ENCODE measurements at regions not wholly inside any gene's neighbourhood (a gene's known extent, or its start where the extent isn't known, plus 50 kb on each side); places are given as distances from the start of the nearest gene placed in this dataset.
"Not testable (repeated sequence)": the region's sequence is repeated elsewhere in the genome, so short reads cannot be mapped to it uniquely, and the experiment has no call there.

DNA sequence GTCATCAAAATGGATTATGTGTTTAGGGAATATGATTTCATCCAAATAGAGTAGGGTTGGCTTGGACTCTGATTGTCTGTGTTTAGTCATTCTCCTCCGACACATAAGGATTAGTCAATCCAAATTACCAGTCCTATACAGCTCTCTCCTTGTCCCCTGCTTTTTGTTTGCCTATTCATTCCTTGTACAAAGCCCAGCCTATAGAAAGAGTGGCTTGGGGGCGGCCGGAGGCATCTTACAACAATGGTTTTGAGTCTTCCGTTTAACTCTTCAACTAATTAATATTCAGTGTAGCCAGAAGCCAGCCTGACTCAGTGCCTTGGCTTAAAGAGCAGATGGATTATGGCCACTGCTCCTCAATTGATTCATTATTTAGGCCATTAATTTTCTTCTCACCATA is 796.6 kb upstream of the POU3F4 start:
- no peaks in the 10 kb centered on the region for H3K27me3 ChIP-seq
- no peak for FAIRE-seq
- intact Hi-C loops (cut with DNase I) = no loop called here
- no peaks in the 10 kb centered on the region for H3K4me1 ChIP-seq
- DNase-seq = no peak
- H3K9me3 ChIP-seq = no peaks in the 10 kb centered on the region
- H3K36me3 ChIP-seq = no peaks in the 10 kb centered on the region
- no peak overlapping the region for H3K4me3 ChIP-seq
- ATAC-seq = no peak
- H3K27ac ChIP-seq = no peak overlapping the region
- TF ChIP-seq, protein P1, sequence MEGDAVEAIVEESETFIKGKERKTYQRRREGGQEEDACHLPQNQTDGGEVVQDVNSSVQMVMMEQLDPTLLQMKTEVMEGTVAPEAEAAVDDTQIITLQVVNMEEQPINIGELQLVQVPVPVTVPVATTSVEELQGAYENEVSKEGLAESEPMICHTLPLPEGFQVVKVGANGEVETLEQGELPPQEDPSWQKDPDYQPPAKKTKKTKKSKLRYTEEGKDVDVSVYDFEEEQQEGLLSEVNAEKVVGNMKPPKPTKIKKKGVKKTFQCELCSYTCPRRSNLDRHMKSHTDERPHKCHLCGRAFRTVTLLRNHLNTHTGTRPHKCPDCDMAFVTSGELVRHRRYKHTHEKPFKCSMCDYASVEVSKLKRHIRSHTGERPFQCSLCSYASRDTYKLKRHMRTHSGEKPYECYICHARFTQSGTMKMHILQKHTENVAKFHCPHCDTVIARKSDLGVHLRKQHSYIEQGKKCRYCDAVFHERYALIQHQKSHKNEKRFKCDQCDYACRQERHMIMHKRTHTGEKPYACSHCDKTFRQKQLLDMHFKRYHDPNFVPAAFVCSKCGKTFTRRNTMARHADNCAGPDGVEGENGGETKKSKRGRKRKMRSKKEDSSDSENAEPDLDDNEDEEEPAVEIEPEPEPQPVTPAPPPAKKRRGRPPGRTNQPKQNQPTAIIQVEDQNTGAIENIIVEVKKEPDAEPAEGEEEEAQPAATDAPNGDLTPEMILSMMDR (IDR thresholded peaks at IDR 0.05) = no peak
- WGBS, 2 donors = 50 to 53% methylated on average over 4 of the region's 4 CpGs

DNA sequence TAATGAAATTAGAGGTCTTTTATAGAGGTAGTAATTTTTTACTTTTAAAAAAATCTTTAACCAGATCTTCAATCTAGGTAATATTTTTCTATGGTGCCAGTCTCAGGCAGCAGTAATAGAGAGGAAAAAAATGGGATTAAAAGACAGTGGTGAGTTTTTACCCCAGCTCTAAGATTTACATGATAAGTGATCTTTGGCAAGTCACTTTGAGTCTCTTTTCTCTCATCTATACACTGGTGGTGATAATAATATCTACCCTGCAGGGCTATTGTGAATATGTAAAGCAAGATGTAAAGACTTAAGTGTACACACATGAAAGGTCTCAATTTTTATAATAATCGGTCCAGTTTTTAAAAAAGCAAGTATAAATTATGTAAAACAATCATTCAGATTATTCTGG is 786.2 kb upstream of the POU3F4 start:
- no peak for FAIRE-seq
- no peaks in the 10 kb centered on the region for H3K4me1 ChIP-seq
- WGBS, 2 donors = 36% methylated on average over 1 of the region's 1 CpG
- no peak overlapping the region for H3K4me3 ChIP-seq
- peaks cover 0 to 3% (median 0%) of the 10 kb centered on the region in 4 donors for H3K27me3 ChIP-seq
- TF ChIP-seq, protein P1 (IDR thresholded peaks at IDR 0.05) = no peak
- no peak overlapping the region for H3K27ac ChIP-seq
- ATAC-seq = no peak
- H3K9me3 ChIP-seq = no peaks in the 10 kb centered on the region
- no peak for DNase-seq
- intact Hi-C loops (cut with DNase I) = no loop called here
- no peaks in the 10 kb centered on the region for H3K36me3 ChIP-seq

DNA sequence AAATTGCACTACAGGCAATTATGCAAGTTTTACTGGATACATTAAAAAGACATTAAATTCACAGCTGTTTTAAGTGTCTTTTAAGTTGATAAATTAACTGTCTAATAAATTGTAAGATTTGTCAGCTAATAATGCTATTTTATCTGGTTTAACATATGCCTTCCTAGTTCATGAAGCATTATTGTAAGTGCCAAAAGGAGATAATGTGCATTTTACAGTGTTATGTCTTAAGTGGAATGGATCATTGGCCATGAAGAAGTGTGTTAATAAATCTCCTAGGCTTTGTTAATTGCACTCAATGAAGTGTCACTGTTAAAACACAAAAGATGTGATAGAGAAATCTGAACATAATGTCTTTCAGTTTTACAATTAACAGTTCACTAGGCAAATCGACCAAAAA is 784.3 kb upstream of the POU3F4 start:
- no peak overlapping the region for H3K4me3 ChIP-seq
- H3K27me3 ChIP-seq = peaks cover 0 to 3% (median 0%) of the 10 kb centered on the region in 4 donors
- H3K4me1 ChIP-seq = no peaks in the 10 kb centered on the region
- ATAC-seq (no peak), FAIRE-seq (no peak), DNase-seq (no peak)
- intact Hi-C loops (cut with DNase I) = no loop called here
- 19 to 34% methylated on average over 1 of the region's 1 CpG for WGBS, 2 donors
- H3K9me3 ChIP-seq = no peaks in the 10 kb centered on the region
- H3K36me3 ChIP-seq = no peaks in the 10 kb centered on the region
- TF ChIP-seq, protein P1 (IDR thresholded peaks at IDR 0.05) = no peak
- no peak overlapping the region for H3K27ac ChIP-seq

DNA sequence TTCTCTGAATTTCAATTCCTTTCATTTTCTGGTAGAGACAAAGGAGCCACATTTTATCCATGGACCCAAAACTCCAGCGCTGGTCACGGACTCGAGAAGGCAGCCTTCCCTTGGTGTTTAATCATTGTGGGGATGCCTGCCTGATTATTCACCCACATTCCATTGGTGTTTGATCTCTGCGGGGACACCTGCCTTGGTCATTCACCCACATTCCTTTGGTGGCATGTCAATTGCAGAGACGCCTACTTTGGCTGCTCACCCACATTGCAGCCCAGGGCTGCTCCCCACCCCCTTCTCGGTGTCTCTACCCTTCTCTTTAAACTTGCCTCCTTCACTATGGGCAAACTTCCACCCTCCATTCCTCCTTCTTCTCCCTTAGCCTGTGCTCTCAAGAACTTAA is 780.7 kb upstream of the POU3F4 start:
- DNase-seq = peak in 2 of 6 donors; percentile 13 to 24
- H3K4me3 ChIP-seq; H3K27ac ChIP-seq; H3K4me1 ChIP-seq; ATAC-seq; H3K9me3 ChIP-seq; intact Hi-C loops (cut with DNase I); H3K36me3 ChIP-seq; H3K27me3 ChIP-seq; FAIRE-seq: not testable (repeated sequence)
- 51% methylated on average over 6 of the region's 6 CpGs; no CpG with 5 or more reads in 1 of the 2 donors for WGBS, 2 donors

DNA sequence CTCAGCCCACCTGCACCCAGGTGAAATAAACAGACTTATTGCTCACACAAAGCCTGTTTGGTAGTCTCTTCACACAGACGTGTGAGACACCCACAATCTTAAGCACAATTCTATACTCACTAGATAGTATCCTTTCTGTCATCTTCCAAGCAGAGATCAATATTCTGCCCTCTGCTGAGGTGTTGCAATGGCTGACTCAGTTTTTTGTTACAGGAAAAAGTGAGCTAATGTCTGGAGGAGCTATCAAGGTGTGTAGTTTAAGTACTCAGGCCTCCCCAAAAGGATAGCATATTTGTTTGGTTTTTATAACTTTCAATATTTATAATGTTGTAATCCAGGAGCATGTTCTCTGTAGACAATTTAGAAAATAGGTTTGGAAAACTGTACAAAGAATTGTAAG is 775.2 kb upstream of the POU3F4 start:
- TF ChIP-seq, protein P1 (IDR thresholded peaks at IDR 0.05) = no peak
- no peak overlapping the region for H3K27ac ChIP-seq
- H3K36me3 ChIP-seq = no peaks in the 10 kb centered on the region
- H3K4me1 ChIP-seq = no peaks in the 10 kb centered on the region
- H3K27me3 ChIP-seq = no peaks in the 10 kb centered on the region
- FAIRE-seq = no peak
- ATAC-seq = no peak
- H3K9me3 ChIP-seq = no peaks in the 10 kb centered on the region
- DNase-seq = no peak
- WGBS, 2 donors = 38 to 40% methylated on average over 1 of the region's 1 CpG
- no peak overlapping the region for H3K4me3 ChIP-seq
- intact Hi-C loops (cut with DNase I) = no loop called here

DNA sequence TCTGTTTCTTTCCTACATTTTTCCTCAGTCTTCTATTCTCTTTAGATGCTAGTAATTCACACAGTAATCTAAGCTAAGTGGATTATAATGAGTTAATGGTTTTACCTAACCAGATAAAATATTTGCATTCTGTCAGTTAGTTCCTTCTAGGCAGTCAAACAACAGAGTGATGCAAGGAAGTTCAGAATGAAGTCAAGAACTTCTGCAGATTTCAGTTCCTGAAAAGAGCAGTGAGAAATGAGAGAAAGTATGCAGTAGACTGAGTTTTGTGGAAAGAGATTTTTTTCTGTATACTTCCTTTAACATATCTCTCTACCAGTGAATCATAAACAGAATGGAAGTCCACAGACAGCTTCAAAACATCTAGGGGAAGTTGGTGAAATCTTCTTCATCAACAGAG is 774.0 kb upstream of the POU3F4 start:
- FAIRE-seq (no peak), ATAC-seq (no peak), DNase-seq (no peak)
- Histone ChIP-seq H3K4me3 (no peak overlapping the region), H3K27me3 (no peaks in the 10 kb centered on the region), H3K36me3 (no peaks in the 10 kb centered on the region), H3K27ac (no peak overlapping the region), H3K4me1 (no peaks in the 10 kb centered on the region), H3K9me3 (no peaks in the 10 kb centered on the region)
- intact Hi-C loops (cut with DNase I) = no loop called here
- TF ChIP-seq, protein P1 (IDR thresholded peaks at IDR 0.05) = no peak

DNA sequence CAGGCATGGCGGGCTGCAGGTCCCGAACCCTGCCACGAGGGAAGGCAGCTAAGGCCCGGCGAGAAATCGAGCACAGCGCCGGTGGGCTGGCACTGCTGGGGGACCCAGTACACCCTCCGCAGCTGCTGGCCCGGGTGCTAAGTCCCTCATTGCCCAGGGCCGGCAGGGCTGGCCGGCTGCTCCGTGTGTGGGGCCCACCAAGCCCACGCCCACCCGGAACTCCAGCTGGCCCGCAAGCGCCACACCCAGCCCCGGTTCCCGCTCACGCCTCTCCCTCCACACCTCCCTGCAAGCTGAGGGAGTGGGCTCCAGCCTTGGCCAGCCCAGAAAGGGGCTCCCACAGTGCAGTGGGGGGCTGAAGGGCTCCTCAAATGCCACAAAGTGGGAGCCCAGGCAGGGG is 769.8 kb upstream of the POU3F4 start:
- WGBS, 2 donors = 91% methylated on average over 17 to 20 of the region's 20 CpGs
- H3K4me3 ChIP-seq; H3K36me3 ChIP-seq; H3K27me3 ChIP-seq; H3K27ac ChIP-seq; H3K4me1 ChIP-seq; FAIRE-seq; ATAC-seq; H3K9me3 ChIP-seq; DNase-seq; intact Hi-C loops (cut with DNase I): not testable (repeated sequence)

Data from pancreas (tissue), 10 donors.